SK-N-SH (cell line): ENCODE measurements at regions not wholly inside any gene's neighbourhood (a gene's known extent, or its start where the extent isn't known, plus 50 kb on each side); places are given as distances from the start of the nearest gene placed in this dataset.

Experiments used
- CTCF ChIA-PET: fragments of 300-600, 350-600 bp; formaldehyde crosslinking; extraction: SDS; loops from one replicate; lab custom pipeline; 2021; lab: Yijun Ruan, JAX
- POLR2A ChIA-PET: fragments of 350-600 bp; sonication (Branson Sonifier 250); formaldehyde crosslinking; extraction: SDS; loops from one replicate; lab custom pipeline; 2020; ENCODE audit warnings: antibody characterized with exemption, inconsistent platforms; lab: Yijun Ruan, JAX
- DNase-seq: peaks from one replicate; pipeline ENCODE4 v3.0.0; 2012
- H2AFZ ChIP-seq: fragments of 200-600 bp; sonication (generic); 2 replicates; pipeline ENCODE4 v1.8.1; 2016; ENCODE audit warnings: antibody characterized with exemption, mild to moderate bottlenecking, low read depth
- H3F3A ChIP-seq: fragments of 200-600 bp; sonication (generic); replicated peaks from 2 replicates; pipeline ENCODE3; 2016; ENCODE audit warnings: antibody characterized with exemption, mild to moderate bottlenecking; ENCODE audit not compliant: insufficient read depth
- H3K27ac ChIP-seq, 2 experiments: fragments of 200-500 bp in 1 of 2; fragments of 200-600 bp in 1 of 2; sonication (Bioruptor generic) in 1 of 2; sonication (generic), shearing (Covaris generic) in 1 of 2; 2 replicates each; pipeline versions ENCODE4 v1.5.1 to v1.6.1; 2014 to 2016; ENCODE audit warnings: low read depth in 2 of 2, inconsistent platforms in 1 of 2, low read length in 1 of 2, mild to moderate bottlenecking in 1 of 2, mixed read lengths in 1 of 2
- H3K27me3 ChIP-seq: fragments of 200-600 bp; sonication (generic), shearing (Covaris generic); 2 replicates; pipeline ENCODE4 v1.6.1; 2016; ENCODE audit warnings: mixed run types; ENCODE audit not compliant: insufficient read depth
- H3K36me3 ChIP-seq, 2 experiments: fragments of 200-500 bp in 1 of 2; fragments of 200-600 bp in 1 of 2; sonication (Bioruptor generic) in 1 of 2; sonication (generic) in 1 of 2; replicated peaks in 1 of 2; 2 replicates each; pipeline versions ENCODE3 to v1.5.1; 2014 to 2016; ENCODE audit warnings: low read length in 1 of 2, mild to moderate bottlenecking in 1 of 2; ENCODE audit not compliant: insufficient read depth in 2 of 2, control insufficient read depth in 1 of 2
- H3K4me1 ChIP-seq, 2 experiments: fragments of 200-500 bp in 1 of 2; fragments of 200-600 bp in 1 of 2; sonication (Bioruptor generic) in 1 of 2; sonication (generic), shearing (Covaris generic) in 1 of 2; 2 replicates each; pipeline versions ENCODE4 v1.5.1 to v1.6.1; 2014 to 2016; ENCODE audit warnings: low read depth in 1 of 2, low read length in 1 of 2, mixed run types in 1 of 2; ENCODE audit not compliant: insufficient read depth in 2 of 2, control insufficient read depth in 1 of 2
- H3K4me2 ChIP-seq: fragments of 200-600 bp; sonication (generic), shearing (Covaris generic); 2 replicates; pipeline ENCODE4 v1.6.1; 2017; ENCODE audit warnings: mixed run types
- H3K4me3 ChIP-seq, 2 experiments: fragments of 200-500 bp in 1 of 2; fragments of 200-600 bp in 1 of 2; sonication (Bioruptor generic) in 1 of 2; sonication (generic), shearing (Covaris generic) in 1 of 2; 2 replicates each; pipeline versions ENCODE4 v1.5.1 to v1.8.1; 2014 to 2016; ENCODE audit warnings: low read depth in 2 of 2, inconsistent platforms in 1 of 2, low read length in 1 of 2, mild to moderate bottlenecking in 1 of 2, mixed read lengths in 1 of 2, moderate library complexity in 1 of 2
- H3K79me2 ChIP-seq: fragments of 200-600 bp; sonication (generic); 2 replicates; pipeline ENCODE4 v1.8.1; 2017; ENCODE audit warnings: mild to moderate bottlenecking; ENCODE audit not compliant: insufficient read depth
- H3K9ac ChIP-seq: fragments of 200-600 bp; sonication (generic); 2 replicates; pipeline ENCODE4 v1.6.1; 2017; ENCODE audit warnings: mixed run types
- H3K9me2 ChIP-seq: fragments of 200-600 bp; sonication (generic); 2 replicates; pipeline ENCODE4 v1.6.1; 2017; ENCODE audit warnings: mixed run types
- H3K9me3 ChIP-seq: fragments of 200-600 bp; sonication (generic); 2 replicates; pipeline ENCODE4 v1.6.1; 2017; ENCODE audit warnings: mixed run types, mild to moderate bottlenecking, moderate library complexity
- H4K20me1 ChIP-seq: fragments of 200-600 bp; sonication (generic); 2 replicates; pipeline ENCODE4 v1.6.1; 2017; ENCODE audit warnings: mild to moderate bottlenecking, mixed run types; ENCODE audit not compliant: insufficient read depth
- CTCF ChIP-seq: fragments of 200-600 bp; sonication (generic); IDR thresholded peaks from 2 replicates; pipeline ENCODE4 v1.6.1; 2017; ENCODE audit warnings: antibody characterized with exemption, mild to moderate bottlenecking, moderate library complexity
- EP300 ChIP-seq, 2 experiments: IDR thresholded peaks; 2 replicates each; pipeline versions ENCODE4 v1.4.0 to v1.6.1; 2012; ENCODE audit warnings: borderline replicate concordance in 1 of 2, low read depth in 1 of 2, low read length in 1 of 2
- EZH2phosphoT487 ChIP-seq: fragments of 200-600 bp; sonication (generic); IDR thresholded peaks from 2 replicates; pipeline ENCODE4 v1.6.1; 2017; ENCODE audit warnings: low read depth, mixed run types, mild to moderate bottlenecking, antibody characterized with exemption, moderate library complexity, borderline replicate concordance
- FOSL2 ChIP-seq: IDR thresholded peaks from 2 replicates; pipeline ENCODE4 v1.4.0; 2012; ENCODE audit warnings: low read depth, mild to moderate bottlenecking, moderate library complexity, borderline replicate concordance
- FOXJ3 ChIP-seq: sonication (generic); formaldehyde crosslinking; IDR thresholded peaks from 2 replicates; pipeline ENCODE4 v1.5.1; 2020; ENCODE audit warnings: mild to moderate bottlenecking, missing genetic modification reagents
- FOXM1 ChIP-seq: IDR thresholded peaks from 2 replicates; pipeline ENCODE4 v1.4.0; 2012; ENCODE audit warnings: low read depth, mild to moderate bottlenecking
- GABPA ChIP-seq: IDR thresholded peaks from 2 replicates; pipeline ENCODE4 v1.4.0; 2012; ENCODE audit warnings: low read depth, mild to moderate bottlenecking
- GATA2 ChIP-seq: sonication (generic); formaldehyde crosslinking; IDR thresholded peaks from 2 replicates; pipeline ENCODE4 v1.5.0; 2020; ENCODE audit warnings: mild to moderate bottlenecking, missing genetic modification reagents
- JUND ChIP-seq: IDR thresholded peaks from 2 replicates; pipeline ENCODE4 v1.4.0; 2012
- NRF1 ChIP-seq: IDR thresholded peaks from 2 replicates; pipeline ENCODE4 v1.6.1; 2012; ENCODE audit warnings: low read depth, mild to moderate bottlenecking, low read length
- POLR2AphosphoS5 ChIP-seq: IDR thresholded peaks from 2 replicates; pipeline ENCODE4 v1.6.1; 2012; ENCODE audit warnings: low read depth, low read length
- RXRA ChIP-seq: IDR thresholded peaks from 2 replicates; pipeline ENCODE4 v1.4.0; 2012; ENCODE audit warnings: low read depth, mild to moderate bottlenecking, borderline replicate concordance
- SMC3 ChIP-seq: IDR thresholded peaks from 2 replicates; pipeline ENCODE4 v1.6.1; 2012; ENCODE audit warnings: low read depth, low read length, improper control_type of control experiment
- TAF1 ChIP-seq: IDR thresholded peaks from 2 replicates; pipeline ENCODE4 v1.6.1; 2012; ENCODE audit warnings: low read depth, mild to moderate bottlenecking, low read length, moderate library complexity, borderline replicate concordance
- TCF12 ChIP-seq: IDR thresholded peaks from 2 replicates; pipeline ENCODE4 v1.4.0; 2012
- USF1 ChIP-seq: IDR thresholded peaks from 2 replicates; pipeline ENCODE4 v1.4.0; 2012; ENCODE audit warnings: low read depth, borderline replicate concordance
- USF2 ChIP-seq: fragments of 150-350 bp; IDR thresholded peaks from 2 replicates; pipeline ENCODE4 v1.6.1; 2017; ENCODE audit warnings: antibody characterized with exemption, low read length, low read depth, borderline replicate concordance
- ZBTB33 ChIP-seq: IDR thresholded peaks from 2 replicates; pipeline ENCODE4 v1.4.0; 2012; ENCODE audit warnings: low read depth, borderline replicate concordance
- WGBS: methylation state at CpG from one replicate; pipeline ENCODE4 v1.1.6; 2017; ENCODE audit warnings: low lambda C conversion rate; 5-methylcytosine and 5-hydroxymethylcytosine counted together

- TF ChIP-seq GABPA = no peak
- no peak for TF ChIP-seq TCF12
- no peak for TF ChIP-seq FOSL2
- no peak for TF ChIP-seq EZH2phosphoT487
- TF ChIP-seq TAF1 = no peak
Observed at GRCh38 chr3:3610581-3611298, 188.5 kb upstream of the LRRN1 start (continued).

- no peak overlapping the region for H3K27ac ChIP-seq
- H3K9me2 ChIP-seq = no peaks in the 10 kb centered on the region
- DNase-seq = no peak
- H3K4me3 ChIP-seq = no peak overlapping the region
- H3K9me3 ChIP-seq = no peaks in the 10 kb centered on the region
- H3K9ac ChIP-seq = no peak overlapping the region
- H3K27me3 ChIP-seq = no peaks in the 10 kb centered on the region
- ChIA-PET POLR2A (no interaction called here), CTCF (interaction anchor here (0.8 to 1.2 kb wide), 3 partner anchors 14 to 665 kb away, joined by 3 read pairs; no protein-coding TSS in a partner anchor)
- H3K4me2 ChIP-seq = no peak overlapping the region
- H2AFZ ChIP-seq = no peak overlapping the region
- no peaks in the 10 kb centered on the region for H3F3A ChIP-seq
- H3K4me1 ChIP-seq = no peaks in the 10 kb centered on the region
- TF ChIP-seq CTCF (no peak), USF2 (no peak), FOXM1 (no peak), SMC3 (no peak), GABPA (no peak), TCF12 (no peak), FOSL2 (no peak), JUND (no peak), ZBTB33 (no peak), FOXJ3 (CRISPR knock-in tag) (no peak), POLR2AphosphoS5 (no peak), NRF1 (no peak), USF1 (no peak), RXRA (no peak), EP300 (IDR thresholded peaks at IDR 0.05; ENCODE audit: borderline replicate concordance in 1 of 2, low read depth in 1 of 2, low read length in 1 of 2) (no peak), GATA2 (CRISPR knock-in tag) (no peak)
- TF ChIP-seq, all 33 proteins: peak for 0
- 18% methylated on average over 4 of the region's 4 CpGs for WGBS
- H3K36me3 ChIP-seq = no peaks in the 10 kb centered on the region
- no peaks in the 10 kb centered on the region for H4K20me1 ChIP-seq
- no peaks in the 10 kb centered on the region for H3K79me2 ChIP-seq
Observed at GRCh38 chr3:3606321-3606720, 192.9 kb upstream of the LRRN1 start.
